AG04449 (cell line): ENCODE measurements at regions not wholly inside any gene's neighbourhood (a gene's known extent, or its start where the extent isn't known, plus 50 kb on each side); places are given as distances from the start of the nearest gene placed in this dataset.
"Not testable (repeated sequence)": the region's sequence is repeated elsewhere in the genome, so short reads cannot be mapped to it uniquely, and the experiment has no call there.

Experiments used
- CTCF ChIA-PET: fragments of 350-600 bp; formaldehyde crosslinking; extraction: SDS; loops from one replicate; lab custom pipeline; 2021; ENCODE audit warnings: antibody characterized with exemption; lab: Yijun Ruan, JAX
- POLR2A ChIA-PET: fragments of 400-600, 350-600 bp; formaldehyde crosslinking; extraction: SDS; loops from one replicate; lab custom pipeline; 2020; ENCODE audit warnings: antibody characterized with exemption, inconsistent platforms; lab: Yijun Ruan, JAX
- DNase-seq: peaks from one replicate; pipeline ENCODE4 v3.0.0-alpha.2; 2010; ENCODE audit warnings: low read depth, low spot score
- H3K4me3 ChIP-seq: 2 replicates; pipeline ENCODE4 v1.5.1; 2011; ENCODE audit warnings: low read depth, mild to moderate bottlenecking, control low read depth, low read length
- TF ChIP-seq, protein P1 (sequence below): IDR thresholded peaks from one replicate; pipeline ENCODE4 v1.5.1; 2011; ENCODE audit warnings: mild to moderate bottlenecking, moderate library complexity, low read length, control low read depth, inconsistent platforms; ENCODE audit not compliant: insufficient read depth; ENCODE audit errors: missing control alignments

DNA sequence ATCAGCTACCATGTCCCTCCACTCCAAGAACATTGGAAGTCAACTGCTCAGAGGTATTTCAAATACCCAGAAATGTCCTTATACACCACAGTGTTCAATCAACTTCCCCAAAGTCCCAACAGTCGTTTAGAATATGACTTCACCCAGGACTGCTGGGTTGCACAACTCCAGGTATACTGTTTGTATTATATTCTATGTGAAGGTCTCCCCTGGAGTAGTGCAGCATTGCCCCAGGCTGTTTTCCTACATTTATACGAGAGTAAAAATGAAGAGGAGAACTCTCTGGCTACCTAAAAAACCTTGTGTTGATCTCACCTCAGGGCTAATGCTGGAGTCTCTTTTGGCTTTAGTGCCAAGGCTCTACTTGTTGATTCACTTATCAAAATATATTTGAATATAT, 183.6 kb upstream of the MAP3K1 start:
- TF ChIP-seq, protein P1, sequence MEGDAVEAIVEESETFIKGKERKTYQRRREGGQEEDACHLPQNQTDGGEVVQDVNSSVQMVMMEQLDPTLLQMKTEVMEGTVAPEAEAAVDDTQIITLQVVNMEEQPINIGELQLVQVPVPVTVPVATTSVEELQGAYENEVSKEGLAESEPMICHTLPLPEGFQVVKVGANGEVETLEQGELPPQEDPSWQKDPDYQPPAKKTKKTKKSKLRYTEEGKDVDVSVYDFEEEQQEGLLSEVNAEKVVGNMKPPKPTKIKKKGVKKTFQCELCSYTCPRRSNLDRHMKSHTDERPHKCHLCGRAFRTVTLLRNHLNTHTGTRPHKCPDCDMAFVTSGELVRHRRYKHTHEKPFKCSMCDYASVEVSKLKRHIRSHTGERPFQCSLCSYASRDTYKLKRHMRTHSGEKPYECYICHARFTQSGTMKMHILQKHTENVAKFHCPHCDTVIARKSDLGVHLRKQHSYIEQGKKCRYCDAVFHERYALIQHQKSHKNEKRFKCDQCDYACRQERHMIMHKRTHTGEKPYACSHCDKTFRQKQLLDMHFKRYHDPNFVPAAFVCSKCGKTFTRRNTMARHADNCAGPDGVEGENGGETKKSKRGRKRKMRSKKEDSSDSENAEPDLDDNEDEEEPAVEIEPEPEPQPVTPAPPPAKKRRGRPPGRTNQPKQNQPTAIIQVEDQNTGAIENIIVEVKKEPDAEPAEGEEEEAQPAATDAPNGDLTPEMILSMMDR = no peak
- POLR2A ChIA-PET = no interaction called here
- no peak overlapping the region for H3K4me3 ChIP-seq
- no peak for DNase-seq
- CTCF ChIA-PET = no interaction called here

DNA sequence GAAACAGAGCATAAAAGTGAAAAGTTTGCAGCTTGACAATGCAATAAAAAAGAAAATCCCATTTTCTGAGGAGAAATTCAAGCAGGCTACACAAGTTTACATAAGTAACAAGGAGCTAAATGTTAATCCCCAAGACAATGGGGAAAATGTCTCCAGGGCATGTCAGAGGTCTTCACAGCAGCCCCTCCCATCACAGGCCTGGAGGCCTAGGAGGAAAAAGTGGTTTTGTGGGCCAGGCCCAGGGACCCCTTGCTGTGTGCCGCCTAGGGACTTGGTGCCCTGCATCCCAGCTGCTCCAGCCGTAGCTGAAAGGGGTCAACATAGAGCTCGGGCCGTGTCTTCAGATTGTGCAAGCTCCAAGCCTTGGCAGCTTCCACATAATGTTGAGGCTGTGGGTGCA, 186.7 kb upstream of the MAP3K1 start:
- CTCF ChIA-PET, POLR2A ChIA-PET, H3K4me3 ChIP-seq, DNase-seq: not testable (repeated sequence)

DNA sequence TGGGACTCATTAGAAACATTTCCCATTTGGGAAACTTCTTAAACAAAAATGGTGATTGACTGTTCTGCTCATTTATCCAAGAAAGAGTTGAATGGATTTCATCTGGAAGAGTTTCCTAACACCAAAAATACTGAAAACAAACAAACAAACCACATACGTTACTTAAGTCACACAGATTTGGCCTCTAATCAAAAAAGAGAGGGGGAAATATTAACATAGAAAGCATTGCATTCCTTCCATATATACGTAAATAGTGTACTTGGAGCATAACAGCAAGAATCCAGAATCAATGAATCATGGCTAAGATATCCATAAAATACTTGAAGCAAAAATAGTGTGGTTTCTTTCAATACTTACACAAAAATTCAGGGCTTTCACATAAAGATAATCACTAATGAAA, 189.8 kb upstream of the MAP3K1 start:
- H3K4me3 ChIP-seq = no peak overlapping the region
- POLR2A ChIA-PET = no interaction called here
- CTCF ChIA-PET = no interaction called here
- TF ChIP-seq, protein P1 = no peak
- peak; percentile 98 for DNase-seq

DNA sequence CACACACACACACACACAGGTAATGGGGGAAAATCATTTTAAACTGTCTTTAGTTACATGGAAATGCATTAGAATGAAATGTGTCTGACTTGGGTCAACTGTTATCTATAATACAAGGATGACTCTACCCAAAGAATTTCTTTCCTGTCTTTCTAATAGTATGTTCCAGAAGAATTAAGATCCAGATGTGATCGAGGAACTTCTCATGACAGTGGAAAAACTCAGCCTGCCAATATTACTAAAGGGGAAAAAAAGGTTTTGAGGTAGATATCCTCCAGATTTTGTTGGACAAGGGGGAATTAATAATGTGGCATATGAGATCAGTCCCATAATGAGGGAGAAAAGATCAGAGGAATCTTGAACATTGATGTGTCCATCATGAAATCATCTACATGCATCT, 190.6 kb upstream of the MAP3K1 start:
- POLR2A ChIA-PET = no interaction called here
- H3K4me3 ChIP-seq = no peak overlapping the region
- DNase-seq = no peak
- TF ChIP-seq, protein P1 = no peak
- CTCF ChIA-PET = no interaction called here

DNA sequence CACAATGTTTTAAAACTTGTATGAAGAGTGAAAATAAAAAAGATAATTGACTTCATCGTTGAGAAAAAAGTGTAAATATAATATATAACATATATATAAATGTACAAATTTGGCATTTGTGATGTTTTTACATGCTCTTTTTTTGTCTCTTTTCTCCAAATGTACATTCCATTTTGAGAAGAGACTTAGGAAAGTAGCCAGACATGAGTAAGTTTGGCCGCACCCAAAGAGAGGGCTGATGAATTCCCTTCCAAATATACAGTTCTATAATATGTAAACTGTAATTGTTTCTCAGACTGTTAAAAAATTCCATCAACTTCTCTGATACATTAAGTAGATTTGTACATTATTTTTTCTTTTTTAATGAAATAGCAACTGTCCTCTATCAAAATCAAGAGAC, 193.2 kb upstream of the MAP3K1 start:
- TF ChIP-seq, protein P1 = no peak
- no peak overlapping the region for H3K4me3 ChIP-seq
- POLR2A ChIA-PET = no interaction called here
- DNase-seq = no peak
- CTCF ChIA-PET = no interaction called here

DNA sequence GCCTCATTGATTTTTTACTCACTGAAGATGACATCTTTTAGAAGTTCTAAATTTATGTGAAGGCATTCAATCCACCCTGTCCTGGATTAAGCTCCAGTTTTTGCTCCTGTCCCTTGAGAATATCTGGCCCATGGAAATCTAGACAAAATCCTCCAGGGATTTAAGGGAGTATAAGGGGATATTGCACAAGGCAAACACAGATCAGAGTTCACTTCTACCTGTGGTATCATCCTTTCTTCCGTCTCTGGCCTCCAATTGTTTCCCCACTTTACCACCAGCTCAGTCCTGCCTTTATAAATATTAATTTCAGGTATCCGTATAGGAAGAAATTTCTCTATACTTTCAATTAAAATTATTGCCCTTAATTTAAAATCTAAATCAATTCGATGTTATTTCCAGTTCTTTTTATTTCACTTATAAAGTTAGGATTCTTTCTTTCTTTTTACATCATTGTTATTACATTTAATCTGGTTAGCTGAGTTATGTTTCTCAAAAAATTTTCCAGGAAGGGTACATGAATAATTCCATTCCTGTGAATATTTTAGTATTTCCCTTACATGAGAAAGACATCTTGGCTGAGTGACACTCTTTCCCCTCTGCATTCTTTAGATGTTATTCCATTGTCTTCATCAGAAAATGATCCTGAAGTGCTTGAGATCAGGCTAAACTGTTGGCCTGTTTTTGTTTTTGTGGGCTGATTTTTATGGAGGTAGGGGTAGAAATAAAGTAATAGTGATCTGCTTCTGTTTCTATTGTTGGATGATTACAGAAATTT, 194.3 kb upstream of the MAP3K1 start:
- TF ChIP-seq, protein P1 = no peak
- ChIA-PET POLR2A (no interaction called here), CTCF (interaction anchor here (0.7 to 1.0 kb wide), 2 partner anchors 13 to 350 kb away, joined by 3 read pairs; no protein-coding TSS in a partner anchor)
- no peak overlapping the region for H3K4me3 ChIP-seq
- DNase-seq = no peak

DNA sequence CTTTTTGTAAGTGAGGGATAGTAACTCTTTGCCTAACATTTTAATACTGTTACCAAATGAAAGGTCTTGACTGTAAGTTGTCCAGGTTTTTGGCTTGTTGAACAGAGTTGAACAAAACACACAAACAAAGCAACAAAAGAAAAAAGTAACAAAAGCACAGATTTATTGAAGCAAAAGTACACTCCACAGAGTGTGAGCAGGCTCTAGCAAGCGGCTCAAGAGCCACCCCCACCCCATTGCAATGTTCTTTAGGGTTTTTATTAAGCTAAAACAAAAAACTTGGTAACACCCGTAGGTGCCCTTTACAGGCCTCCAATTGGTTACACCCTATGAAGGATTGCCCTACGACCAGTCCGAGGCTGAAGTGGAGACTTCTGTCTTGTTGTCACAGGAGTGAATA, 197.4 kb upstream of the MAP3K1 start:
- ChIA-PET POLR2A (no interaction called here), CTCF (interaction anchor here (0.6 to 2.2 kb wide), 4 partner anchors 10 to 362 kb away, joined by 3 to 7 read pairs (median 3); no protein-coding TSS in a partner anchor)
- no peak overlapping the region for H3K4me3 ChIP-seq
- TF ChIP-seq, protein P1 = no peak
- DNase-seq = no peak
